CD4-positive, alpha-beta memory T cell (primary cell): ENCODE measurements at regions not wholly inside any gene's neighbourhood (a gene's known extent, or its start where the extent isn't known, plus 50 kb on each side); places are given as distances from the start of the nearest gene placed in this dataset.

ENCODE experiments used
- CTCF ChIA-PET: fragments of 350-600 bp; sonication (Branson Sonifier 250); formaldehyde crosslinking; loops from one replicate; lab custom pipeline; 2021; ENCODE audit warnings: inconsistent platforms; ENCODE audit not compliant: partially characterized antibody; lab: Charles Lee
- POLR2A ChIA-PET: fragments of 350-600 bp; sonication (Branson Sonifier 250); formaldehyde crosslinking; loops from one replicate; lab custom pipeline; 2021; ENCODE audit not compliant: partially characterized antibody; lab: Charles Lee
- DNase-seq, 5 donors: peaks; one replicate each; pipeline versions ENCODE4 v3.0.0 to v3.0.0-alpha.2; 2020 to 2022; ENCODE audit warnings: mixed read lengths in 1 of 5
- H3K27ac ChIP-seq: one replicate; pipeline ENCODE4 v1.7.0; 2013; ENCODE audit warnings: low read depth, low read length
- H3K27me3 ChIP-seq: 2 replicates; pipeline ENCODE4 v1.7.0; 2013; ENCODE audit warnings: mild to moderate bottlenecking, low read length, moderate library complexity; ENCODE audit not compliant: insufficient read depth
- H3K36me3 ChIP-seq: 2 replicates; pipeline ENCODE4 v1.7.0; 2013; ENCODE audit warnings: mild to moderate bottlenecking, low read length, moderate library complexity; ENCODE audit not compliant: insufficient read depth
- H3K4me1 ChIP-seq: 2 replicates; pipeline ENCODE4 v1.7.0; 2013; ENCODE audit warnings: mild to moderate bottlenecking, low read length, moderate library complexity; ENCODE audit not compliant: insufficient read depth
- H3K4me3 ChIP-seq, 2 donors: one replicate each; pipeline ENCODE4 v1.7.0; 2013; ENCODE audit warnings: low read length in 2 of 2, mild to moderate bottlenecking in 1 of 2
- H3K9me3 ChIP-seq, 2 donors: one replicate each; pipeline ENCODE4 v1.7.0; 2013; ENCODE audit warnings: low read length in 2 of 2, control low read depth in 1 of 2; ENCODE audit not compliant: control insufficient read depth in 1 of 2
- H3K27ac Mint-ChIP-seq, 7 donors: one replicate each; pipeline ENCODE4 v1.8.0; 2020 to 2021; ENCODE audit warnings: mixed read lengths in 7 of 7, mild to moderate bottlenecking in 6 of 7, inconsistent platforms in 3 of 7, moderate library complexity in 3 of 7
- H3K27me3 Mint-ChIP-seq, 2 donors: one replicate each; pipeline ENCODE4 v1.8.0; 2020 to 2021; ENCODE audit warnings: mixed read lengths in 2 of 2
- H3K36me3 Mint-ChIP-seq, 2 donors: one replicate each; pipeline ENCODE4 v1.8.0; 2020 to 2021; ENCODE audit warnings: mixed read lengths in 2 of 2, inconsistent platforms in 1 of 2, mild to moderate bottlenecking in 1 of 2
- H3K4me1 Mint-ChIP-seq, 4 donors: one replicate each; pipeline ENCODE4 v1.8.0; 2020 to 2021; ENCODE audit warnings: mixed read lengths in 4 of 4, mild to moderate bottlenecking in 1 of 4
- H3K4me3 Mint-ChIP-seq, 8 donors: one replicate each; pipeline ENCODE4 v1.8.0; 2020 to 2021; ENCODE audit warnings: mixed read lengths in 8 of 8, mild to moderate bottlenecking in 7 of 8, moderate library complexity in 6 of 8, inconsistent platforms in 3 of 8
- H3K9me3 Mint-ChIP-seq, 8 donors: one replicate each; pipeline ENCODE4 v1.8.0; 2020 to 2021; ENCODE audit warnings: mixed read lengths in 8 of 8, mild to moderate bottlenecking in 5 of 8, inconsistent platforms in 3 of 8, moderate library complexity in 1 of 8
- intact Hi-C: fragments of 100-400 bp; cut with micrococcal nuclease; formaldehyde crosslinking; loops from one replicate; pipeline ENCODE4 v1.15.1; 2023

DNA sequence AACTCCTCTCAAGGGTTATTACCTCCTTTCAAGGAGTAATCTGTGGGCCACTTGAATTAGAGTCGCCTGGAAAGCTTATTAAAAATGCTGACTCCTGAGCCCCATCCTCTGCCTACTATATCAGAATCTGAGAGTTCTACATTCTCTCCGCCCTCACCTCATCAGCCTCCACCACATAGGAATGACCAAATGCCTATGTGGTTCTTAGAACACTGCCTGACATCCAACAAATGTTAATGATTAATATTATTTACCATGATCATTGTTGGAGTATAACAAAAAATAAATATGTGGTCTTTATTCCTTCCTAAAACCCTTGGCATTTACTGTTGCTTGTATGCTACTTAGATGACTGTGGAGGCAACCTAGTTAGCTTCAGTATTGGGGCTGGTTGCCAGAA, 91.9 kb downstream of the BBS10 start:
- CTCF ChIA-PET: no interaction called here
- H3K27me3 Mint-ChIP-seq: peaks cover 0 to 2% of the 10 kb centered on the region in 2 donors
- POLR2A ChIA-PET: no interaction called here

GRCh38 chr12:76255692-76256091, 92.5 kb downstream of the BBS10 start:
- intact Hi-C loops: no loop called here
- H3K36me3 Mint-ChIP-seq: no peaks in the 10 kb centered on the region
- Histone ChIP-seq H3K27ac (no peak overlapping the region), H3K9me3 (no peaks in the 10 kb centered on the region), H3K4me1 (no peaks in the 10 kb centered on the region), H3K4me3 (no peak overlapping the region), H3K36me3 (no peaks in the 10 kb centered on the region), H3K27me3 (no peaks in the 10 kb centered on the region)
- CTCF ChIA-PET: no interaction called here
- no peak overlapping the region for H3K27ac Mint-ChIP-seq
- no peaks in the 10 kb centered on the region for H3K4me1 Mint-ChIP-seq
- H3K27me3 Mint-ChIP-seq: peaks cover 0 to 2% of the 10 kb centered on the region in 2 donors
- H3K9me3 Mint-ChIP-seq: no peaks in the 10 kb centered on the region
- no peak overlapping the region for H3K4me3 Mint-ChIP-seq
- POLR2A ChIA-PET: no interaction called here
- no peak for DNase-seq

More for the DNA sequence above, 91.9 kb downstream of the BBS10 start:
- no peaks in the 10 kb centered on the region for H3K4me1 Mint-ChIP-seq
- no peak overlapping the region for H3K4me3 Mint-ChIP-seq
- Histone ChIP-seq H3K36me3 (no peaks in the 10 kb centered on the region), H3K4me3 (no peak overlapping the region), H3K4me1 (no peaks in the 10 kb centered on the region), H3K9me3 (no peaks in the 10 kb centered on the region), H3K27me3 (no peaks in the 10 kb centered on the region), H3K27ac (no peak overlapping the region)
- intact Hi-C loops: no loop called here
- H3K27ac Mint-ChIP-seq: no peak overlapping the region
- H3K9me3 Mint-ChIP-seq: no peaks in the 10 kb centered on the region
- no peaks in the 10 kb centered on the region for H3K36me3 Mint-ChIP-seq
- DNase-seq: no peak

DNA sequence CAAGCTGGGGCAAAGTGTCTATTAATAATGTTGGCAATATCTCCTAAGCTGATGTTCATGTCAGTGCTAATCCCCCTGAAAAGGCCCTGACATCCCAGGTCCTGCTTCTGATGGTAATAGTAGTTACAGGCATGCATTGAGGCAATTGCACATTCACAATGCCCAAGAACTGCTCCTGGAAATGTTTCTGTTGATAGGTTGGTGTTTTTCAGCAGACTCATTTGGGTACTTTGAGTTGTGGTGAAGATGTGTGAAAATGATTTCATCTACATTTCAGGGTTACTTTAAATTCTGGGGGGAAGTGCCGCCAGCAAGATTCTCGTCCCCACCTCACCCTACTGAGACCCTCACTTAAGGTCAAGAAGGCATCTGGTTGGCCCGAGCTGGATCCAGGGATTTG, 92.9 kb downstream of the BBS10 start:
- Histone ChIP-seq H3K27ac (no peak overlapping the region), H3K27me3 (no peaks in the 10 kb centered on the region), H3K4me1 (no peaks in the 10 kb centered on the region), H3K9me3 (no peaks in the 10 kb centered on the region), H3K4me3 (no peak overlapping the region), H3K36me3 (no peaks in the 10 kb centered on the region)
- Mint-ChIP-seq H3K27me3 (peaks cover 0 to 2% of the 10 kb centered on the region in 2 donors), H3K4me3 (no peak overlapping the region), H3K4me1 (no peaks in the 10 kb centered on the region), H3K27ac (no peak overlapping the region), H3K36me3 (no peaks in the 10 kb centered on the region), H3K9me3 (no peaks in the 10 kb centered on the region)
- ChIA-PET POLR2A (no interaction called here), CTCF (no interaction called here)
- DNase-seq: no peak
- intact Hi-C loops: no loop called here

- Histone ChIP-seq H3K4me3 (no peak overlapping the region), H3K9me3 (no peaks in the 10 kb centered on the region), H3K4me1 (no peaks in the 10 kb centered on the region), H3K36me3 (no peaks in the 10 kb centered on the region), H3K27me3 (no peaks in the 10 kb centered on the region), H3K27ac (no peak overlapping the region)
- Mint-ChIP-seq H3K27ac (no peak overlapping the region), H3K36me3 (no peaks in the 10 kb centered on the region), H3K27me3 (peaks cover 0 to 2% of the 10 kb centered on the region in 2 donors), H3K4me3 (no peak overlapping the region), H3K4me1 (no peaks in the 10 kb centered on the region), H3K9me3 (no peaks in the 10 kb centered on the region)
- intact Hi-C loops: no loop called here
- ChIA-PET CTCF (no interaction called here), POLR2A (no interaction called here)
- no peak for DNase-seq
These were observed 96.2 kb downstream of the BBS10 start for GRCh38 chr12:76252031-76252430.

- Mint-ChIP-seq H3K27ac (no peak overlapping the region), H3K4me1 (no peaks in the 10 kb centered on the region), H3K4me3 (no peak overlapping the region), H3K36me3 (no peaks in the 10 kb centered on the region), H3K9me3 (no peaks in the 10 kb centered on the region), H3K27me3 (peaks cover 0 to 4% of the 10 kb centered on the region in 2 donors)
- POLR2A ChIA-PET: no interaction called here
- intact Hi-C loops: no loop called here
- no peaks in the 10 kb centered on the region for H3K36me3 ChIP-seq
- H3K9me3 ChIP-seq: no peaks in the 10 kb centered on the region
- H3K27ac ChIP-seq: no peak overlapping the region
- no peak overlapping the region for H3K4me3 ChIP-seq
- CTCF ChIA-PET: no interaction called here
- H3K4me1 ChIP-seq: no peaks in the 10 kb centered on the region
- no peak for DNase-seq
- H3K27me3 ChIP-seq: no peaks in the 10 kb centered on the region
These were observed 98.0 kb downstream of the BBS10 start for GRCh38 chr12:76250256-76250655.

DNA sequence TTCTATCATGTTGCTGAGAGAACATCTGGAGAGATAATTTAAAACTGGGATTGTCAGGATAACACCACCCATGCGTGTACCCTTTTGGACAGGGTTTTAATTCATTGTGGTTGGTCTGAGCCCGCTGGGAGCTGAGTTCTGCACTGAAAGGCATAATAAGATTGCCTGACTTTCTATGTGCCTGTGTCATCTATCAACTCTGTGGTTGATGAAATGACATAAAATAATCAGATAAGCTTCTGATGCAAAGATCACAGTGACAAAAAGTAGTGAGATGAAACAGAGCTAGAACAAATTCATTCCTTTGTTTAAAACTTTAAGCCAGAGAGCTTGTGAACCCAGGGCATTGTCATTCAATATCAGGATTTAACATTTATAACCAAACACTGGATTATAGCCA, 98.7 kb downstream of the BBS10 start:
- no peaks in the 10 kb centered on the region for H3K9me3 Mint-ChIP-seq
- Histone ChIP-seq H3K27ac (no peak overlapping the region), H3K4me3 (no peak overlapping the region), H3K4me1 (no peaks in the 10 kb centered on the region), H3K27me3 (no peaks in the 10 kb centered on the region), H3K36me3 (no peaks in the 10 kb centered on the region), H3K9me3 (no peaks in the 10 kb centered on the region)
- DNase-seq: no peak
- CTCF ChIA-PET: no interaction called here
- H3K4me3 Mint-ChIP-seq: no peak overlapping the region
- no peak overlapping the region for H3K27ac Mint-ChIP-seq
- H3K27me3 Mint-ChIP-seq: peaks cover 0 to 4% of the 10 kb centered on the region in 2 donors
- intact Hi-C loops: no loop called here
- no peaks in the 10 kb centered on the region for H3K4me1 Mint-ChIP-seq
- H3K36me3 Mint-ChIP-seq: no peaks in the 10 kb centered on the region
- POLR2A ChIA-PET: no interaction called here

- no peaks in the 10 kb centered on the region for H3K4me1 ChIP-seq
- H3K4me3 ChIP-seq: no peak overlapping the region
- no peaks in the 10 kb centered on the region for H3K9me3 Mint-ChIP-seq
- no peaks in the 10 kb centered on the region for H3K36me3 ChIP-seq
- H3K27ac ChIP-seq: no peak overlapping the region
- no peaks in the 10 kb centered on the region for H3K9me3 ChIP-seq
- peaks cover 0 to 4% of the 10 kb centered on the region in 2 donors for H3K27me3 Mint-ChIP-seq
- no peaks in the 10 kb centered on the region for H3K27me3 ChIP-seq
- H3K27ac Mint-ChIP-seq: no peak overlapping the region
- POLR2A ChIA-PET: no interaction called here
- intact Hi-C loops: no loop called here
- H3K4me3 Mint-ChIP-seq: no peak overlapping the region
- no peak for DNase-seq
- no peaks in the 10 kb centered on the region for H3K4me1 Mint-ChIP-seq
- CTCF ChIA-PET: interaction anchor here (1.2 kb wide), 1 partner anchor 89 kb away, joined by 3 read pairs; no protein-coding TSS in a partner anchor
- no peaks in the 10 kb centered on the region for H3K36me3 Mint-ChIP-seq
These were observed 100.2 kb downstream of the BBS10 start for GRCh38 chr12:76247992-76248391.
